ENCODE measurements at regions not wholly inside any gene's neighbourhood (a gene's known extent, or its start where the extent isn't known, plus 50 kb on each side); places are given as distances from the start of the nearest gene placed in this dataset.
"Not testable (repeated sequence)": the region's sequence is repeated elsewhere in the genome, so short reads cannot be mapped to it uniquely, and the experiment has no call there.

- not testable (repeated sequence) for TF ChIP-seq CTCF, POLR2AphosphoS5, EP300 (IDR thresholded peaks at IDR 0.05)
These were observed 382.9 kb upstream of the ISX start for GRCh38 chr22:34683031-34683430.
